ENCODE measurements at regions not wholly inside any gene's neighbourhood (a gene's known extent, or its start where the extent isn't known, plus 50 kb on each side); places are given as distances from the start of the nearest gene placed in this dataset.

GRCh38 chr2:150548527-150548926 lies 61.1 kb upstream of the RND3 start:
- TF ChIP-seq REST (IDR thresholded peaks at IDR 0.05; ENCODE audit: low read depth) (no peak), TAF1 (IDR thresholded peaks at IDR 0.05; ENCODE audit: low read depth) (no peak), CEBPB (IDR thresholded peaks at IDR 0.05) (no peak), EGR1 (IDR thresholded peaks at IDR 0.05) (no peak), EP300 (IDR thresholded peaks at IDR 0.05; ENCODE audit: borderline replicate concordance) (no peak), YY1 (IDR thresholded peaks at IDR 0.05; ENCODE audit: low read depth) (no peak), FOXM1 (IDR thresholded peaks at IDR 0.05; ENCODE audit: borderline replicate concordance, low read depth) (no peak), NFIC (IDR thresholded peaks at IDR 0.05) (no peak), RAD21 (IDR thresholded peaks at IDR 0.05; ENCODE audit: low read depth) (peak; percentile 39), MAX (IDR thresholded peaks at IDR 0.05) (no peak), TEAD4 (IDR thresholded peaks at IDR 0.05) (no peak), CREB1 (IDR thresholded peaks at IDR 0.05; ENCODE audit: low read depth) (no peak)
